Transverse colon (tissue), 4 donors: ENCODE measurements at regions not wholly inside any gene's neighbourhood (a gene's known extent, or its start where the extent isn't known, plus 50 kb on each side); places are given as distances from the start of the nearest gene placed in this dataset.

Source experiments
- DNase-seq: peaks from one replicate; pipeline ENCODE4 v3.0.0-alpha.2; 2019
- H3K27ac ChIP-seq, 4 donors: fragments of 200-600 bp; sonication (generic); 2 replicates each; pipeline ENCODE4 v1.5.1; 2016 to 2018; ENCODE audit warnings: inconsistent platforms in 4 of 4
- H3K27me3 ChIP-seq: fragments of 200-600 bp; sonication (generic); 2 replicates; pipeline ENCODE4 v1.5.1; 2017; ENCODE audit warnings: inconsistent platforms
- H3K36me3 ChIP-seq, 4 donors: fragments of 200-600 bp; sonication (generic); 2 replicates each; pipeline ENCODE4 v1.5.1; 2017 to 2019; ENCODE audit warnings: inconsistent platforms in 4 of 4
- H3K4me1 ChIP-seq, 4 donors: fragments of 200-600 bp; sonication (generic); 2 replicates each; pipeline ENCODE4 v1.5.1; 2017 to 2020; ENCODE audit warnings: inconsistent platforms in 4 of 4
- H3K4me3 ChIP-seq, 4 donors: fragments of 200-600 bp; sonication (generic); 1 replicate in 1 of 4; 2 replicates in 3 of 4; pipeline versions ENCODE4 v1.5.1 to v1.6.1; 2017 to 2019; ENCODE audit warnings: inconsistent platforms in 4 of 4
- H3K9me3 ChIP-seq, 2 donors: fragments of 200-600 bp; sonication (generic); 2 replicates each; pipeline ENCODE4 v1.5.1; 2017 to 2019; ENCODE audit warnings: inconsistent platforms in 2 of 2
- EP300 ChIP-seq: sonication (generic); formaldehyde crosslinking; IDR thresholded peaks from one replicate; pipeline ENCODE4 v1.6.1; 2017; ENCODE audit warnings: antibody characterized with exemption, low read depth
- POLR2A ChIP-seq: fragments of 450-650 bp; IDR thresholded peaks from one replicate; pipeline ENCODE4 v1.6.1; 2016; ENCODE audit warnings: antibody characterized with exemption, mild to moderate bottlenecking, moderate library complexity
- POLR2AphosphoS5 ChIP-seq, 3 donors: sonication (generic); formaldehyde crosslinking; IDR thresholded peaks; one replicate each; pipeline ENCODE4 v1.6.1; 2016; ENCODE audit warnings: antibody characterized with exemption in 3 of 3
- WGBS, 2 donors: methylation state at CpG; one replicate each; pipeline ENCODE4 v1.1.5; 2018; ENCODE audit warnings: low coverage in 1 of 2; 5-methylcytosine and 5-hydroxymethylcytosine counted together
- in situ Hi-C, 4 donors: fragments of 200-750 bp; cut with MboI; loops; one replicate each; pipeline versions ENCODE4 v1.15.0 to v1.15.1; 2017; ENCODE audit warnings: low sequenced_read_pairs in 3 of 4, low pct_ligation_motif_present in 1 of 4, low pct_unique_long_range_greater_than_20kb in 1 of 4
- intact Hi-C: fragments of 100-400 bp; cut with DNase I; formaldehyde crosslinking; loops from one replicate; pipeline ENCODE4 v1.15.1; 2023; ENCODE audit warnings: low total_unique reads
- TF ChIP-seq, protein P1 (sequence below), 5 experiments: fragments of 200-600 bp in 3 of 5; fragments of 450-650 bp in 2 of 5; sonication (generic) in 3 of 5; IDR thresholded peaks; 1 replicate in 2 of 5; 2 replicates in 3 of 5; pipeline ENCODE4 v1.5.1; 2016 to 2017; ENCODE audit warnings: antibody characterized with exemption in 5 of 5, inconsistent platforms in 3 of 5, mild to moderate bottlenecking in 2 of 5, moderate library complexity in 1 of 5

GRCh38 chr14:97773598-97773997 is 976.4 kb downstream of the VRK1 start:
- no peaks in the 10 kb centered on the region for H3K9me3 ChIP-seq
- DNase-seq: no peak
- no peak overlapping the region for H3K27ac ChIP-seq
- no peak overlapping the region for H3K4me3 ChIP-seq
- TF ChIP-seq POLR2AphosphoS5 (IDR thresholded peaks at IDR 0.05) (no peak), EP300 (no peak), POLR2A (no peak)
- TF ChIP-seq, protein P1, sequence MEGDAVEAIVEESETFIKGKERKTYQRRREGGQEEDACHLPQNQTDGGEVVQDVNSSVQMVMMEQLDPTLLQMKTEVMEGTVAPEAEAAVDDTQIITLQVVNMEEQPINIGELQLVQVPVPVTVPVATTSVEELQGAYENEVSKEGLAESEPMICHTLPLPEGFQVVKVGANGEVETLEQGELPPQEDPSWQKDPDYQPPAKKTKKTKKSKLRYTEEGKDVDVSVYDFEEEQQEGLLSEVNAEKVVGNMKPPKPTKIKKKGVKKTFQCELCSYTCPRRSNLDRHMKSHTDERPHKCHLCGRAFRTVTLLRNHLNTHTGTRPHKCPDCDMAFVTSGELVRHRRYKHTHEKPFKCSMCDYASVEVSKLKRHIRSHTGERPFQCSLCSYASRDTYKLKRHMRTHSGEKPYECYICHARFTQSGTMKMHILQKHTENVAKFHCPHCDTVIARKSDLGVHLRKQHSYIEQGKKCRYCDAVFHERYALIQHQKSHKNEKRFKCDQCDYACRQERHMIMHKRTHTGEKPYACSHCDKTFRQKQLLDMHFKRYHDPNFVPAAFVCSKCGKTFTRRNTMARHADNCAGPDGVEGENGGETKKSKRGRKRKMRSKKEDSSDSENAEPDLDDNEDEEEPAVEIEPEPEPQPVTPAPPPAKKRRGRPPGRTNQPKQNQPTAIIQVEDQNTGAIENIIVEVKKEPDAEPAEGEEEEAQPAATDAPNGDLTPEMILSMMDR (IDR thresholded peaks at IDR 0.05): no peak
- no peaks in the 10 kb centered on the region for H3K27me3 ChIP-seq
- in situ Hi-C loops: no loop called here
- WGBS, 2 donors: 71 to 76% methylated on average over 4 to 6 of the region's 6 CpGs
- H3K4me1 ChIP-seq: no peaks in the 10 kb centered on the region
- intact Hi-C loops: no loop called here
- H3K36me3 ChIP-seq: no peaks in the 10 kb centered on the region

GRCh38 chr14:97776890-97777558 is 979.8 kb downstream of the VRK1 start:
- no peaks in the 10 kb centered on the region for H3K36me3 ChIP-seq
- intact Hi-C loops: no loop called here
- TF ChIP-seq POLR2AphosphoS5 (IDR thresholded peaks at IDR 0.05) (no peak), EP300 (no peak), POLR2A (no peak)
- TF ChIP-seq, protein P1 (IDR thresholded peaks at IDR 0.05): no peak
- DNase-seq: no peak
- 62% methylated on average over 5 of the region's 5 CpGs; no CpG with 5 or more reads in 1 of the 2 donors for WGBS, 2 donors
- no peaks in the 10 kb centered on the region for H3K9me3 ChIP-seq
- no peak overlapping the region for H3K4me3 ChIP-seq
- no peak overlapping the region for H3K27ac ChIP-seq
- in situ Hi-C loops: no loop called here
- no peaks in the 10 kb centered on the region for H3K4me1 ChIP-seq
- H3K27me3 ChIP-seq: no peaks in the 10 kb centered on the region

GRCh38 chr14:97777622-97778355 is 980.6 kb downstream of the VRK1 start:
- WGBS, 2 donors: 73 to 76% methylated on average over 3 to 9 of the region's 9 CpGs
- intact Hi-C loops (no loop called here), in situ Hi-C loops (no loop called here)
- Histone ChIP-seq H3K27ac (no peak overlapping the region), H3K4me1 (no peaks in the 10 kb centered on the region), H3K36me3 (no peaks in the 10 kb centered on the region), H3K4me3 (no peak overlapping the region), H3K9me3 (no peaks in the 10 kb centered on the region), H3K27me3 (no peaks in the 10 kb centered on the region)
- TF ChIP-seq POLR2AphosphoS5 (IDR thresholded peaks at IDR 0.05) (no peak), POLR2A (no peak), EP300 (no peak)
- TF ChIP-seq, protein P1 (IDR thresholded peaks at IDR 0.05): no peak
- no peak for DNase-seq

DNA sequence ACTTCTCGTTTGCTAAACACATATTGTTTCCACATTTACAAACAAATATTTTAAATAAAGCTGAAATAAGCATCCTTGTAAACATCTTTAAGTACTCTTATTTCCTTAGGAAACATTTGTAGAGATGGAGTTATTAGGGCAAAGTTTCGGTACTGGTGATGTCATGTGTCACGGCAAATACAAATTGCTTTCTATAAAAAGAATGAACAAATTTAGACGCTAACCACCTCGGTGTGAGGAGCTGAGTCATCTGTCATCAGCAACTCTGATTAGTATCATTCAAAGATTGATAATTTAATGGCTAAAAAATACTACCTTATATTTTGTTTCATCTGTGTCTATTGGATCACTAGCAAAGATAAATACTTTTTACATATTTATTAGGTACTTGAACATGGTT is 982.0 kb downstream of the VRK1 start:
- intact Hi-C loops (no loop called here), in situ Hi-C loops (no loop called here)
- TF ChIP-seq, protein P1 (IDR thresholded peaks at IDR 0.05): no peak
- TF ChIP-seq EP300 (no peak), POLR2A (no peak), POLR2AphosphoS5 (IDR thresholded peaks at IDR 0.05) (no peak)
- Histone ChIP-seq H3K9me3 (no peaks in the 10 kb centered on the region), H3K27ac (no peak overlapping the region), H3K4me3 (no peak overlapping the region), H3K4me1 (no peaks in the 10 kb centered on the region), H3K36me3 (no peaks in the 10 kb centered on the region), H3K27me3 (no peaks in the 10 kb centered on the region)
- DNase-seq: no peak
- WGBS, 2 donors: 81 to 88% methylated on average over 5 of the region's 5 CpGs
